G401 (cell line): ENCODE measurements at regions not wholly inside any gene's neighbourhood (a gene's known extent, or its start where the extent isn't known, plus 50 kb on each side); places are given as distances from the start of the nearest gene placed in this dataset.

ENCODE experiments used
- DNase-seq: peaks from one replicate; pipeline ENCODE4 v3.0.0-alpha.2; 2015; ENCODE audit warnings: low spot score
- in situ Hi-C: cut with HindIII; loops from 2 replicates; pipeline ENCODE4 v1.10.0; 2016; ENCODE audit warnings: low sequenced_read_pairs, mixed read lengths

GRCh38 chr6:123747515-123747914, 56.1 kb upstream of the NKAIN2 start:
- DNase-seq: no peak
- in situ Hi-C loops: no loop called here

GRCh38 chr6:123745895-123746294, 57.8 kb upstream of the NKAIN2 start:
- in situ Hi-C loops: no loop called here
- no peak for DNase-seq

GRCh38 chr6:123744840-123745239, 58.8 kb upstream of the NKAIN2 start:
- in situ Hi-C loops: no loop called here

GRCh38 chr6:123742626-123743025, 61.0 kb upstream of the NKAIN2 start:
- no peak for DNase-seq
- in situ Hi-C loops: no loop called here

More at GRCh38 chr6:123744840-123745239, 58.8 kb upstream of the NKAIN2 start:
- DNase-seq: no peak

GRCh38 chr6:123733180-123733579, 70.5 kb upstream of the NKAIN2 start:
- in situ Hi-C loops: no loop called here

GRCh38 chr6:123716506-123716905, 79.8 kb upstream of the TRDN start:
- no peak for DNase-seq
- in situ Hi-C loops: no loop called here

More at GRCh38 chr6:123733180-123733579, 70.5 kb upstream of the NKAIN2 start:
- no peak for DNase-seq

- in situ Hi-C loops: no loop called here
- DNase-seq: peak; percentile 19
Observed at GRCh38 chr6:123715006-123715863, 78.5 kb upstream of the TRDN start.

GRCh38 chr6:123712831-123713230, 76.1 kb upstream of the TRDN start:
- no peak for DNase-seq
- in situ Hi-C loops: no loop called here

- DNase-seq: no peak
- in situ Hi-C loops: no loop called here
Observed at GRCh38 chr6:123702943-123703342, 66.2 kb upstream of the TRDN start.

GRCh38 chr6:123687864-123688263, 51.1 kb upstream of the TRDN start:
- in situ Hi-C loops: no loop called here
- DNase-seq: no peak
